ENCODE measurements at regions not wholly inside any gene's neighbourhood (a gene's known extent, or its start where the extent isn't known, plus 50 kb on each side); places are given as distances from the start of the nearest gene placed in this dataset.
A peak's percentile ranks its signal among the peaks of the same experiment; 100 is the strongest.

- no peak for DNase-seq (ENCODE audit: low read depth)
- H3K4me3 ChIP-seq (ENCODE audit: control insufficient read depth, low read depth, low read length) = no peak overlapping the region
- no peak for TF ChIP-seq CTCF (conservative IDR thresholded peaks at IDR 0.05; ENCODE audit: control insufficient read depth, insufficient read depth, low read depth, low read length)
Measured at GRCh38 chr2:104768694-104769093, 85.2 kb upstream of the POU3F3 start.

GRCh38 chr2:104769096-104769495, 84.8 kb upstream of the POU3F3 start:
- H3K4me3 ChIP-seq (ENCODE audit: control insufficient read depth, low read depth, low read length) = no peak overlapping the region
- peak; percentile 49 for DNase-seq (ENCODE audit: low read depth)
- TF ChIP-seq CTCF (conservative IDR thresholded peaks at IDR 0.05; ENCODE audit: control insufficient read depth, insufficient read depth, low read depth, low read length) = no peak

- no peak for DNase-seq (ENCODE audit: low read depth)
- H3K4me3 ChIP-seq (ENCODE audit: control insufficient read depth, low read depth, low read length) = no peak overlapping the region
- no peak for TF ChIP-seq CTCF (conservative IDR thresholded peaks at IDR 0.05; ENCODE audit: control insufficient read depth, insufficient read depth, low read depth, low read length)
Measured at GRCh38 chr2:104772996-104773395, 80.9 kb upstream of the POU3F3 start.

GRCh38 chr2:104774631-104775030, 79.3 kb upstream of the POU3F3 start:
- no peak for TF ChIP-seq CTCF (conservative IDR thresholded peaks at IDR 0.05; ENCODE audit: control insufficient read depth, insufficient read depth, low read depth, low read length)
- no peak overlapping the region for H3K4me3 ChIP-seq (ENCODE audit: control insufficient read depth, low read depth, low read length)
- DNase-seq (ENCODE audit: low read depth) = no peak

GRCh38 chr2:104777721-104778120, 76.2 kb upstream of the POU3F3 start:
- no peak for DNase-seq (ENCODE audit: low read depth)
- TF ChIP-seq CTCF (conservative IDR thresholded peaks at IDR 0.05; ENCODE audit: control insufficient read depth, insufficient read depth, low read depth, low read length) = no peak
- H3K4me3 ChIP-seq (ENCODE audit: control insufficient read depth, low read depth, low read length) = no peak overlapping the region

- no peak for TF ChIP-seq CTCF (conservative IDR thresholded peaks at IDR 0.05; ENCODE audit: control insufficient read depth, insufficient read depth, low read depth, low read length)
- H3K4me3 ChIP-seq (ENCODE audit: control insufficient read depth, low read depth, low read length) = no peak overlapping the region
- no peak for DNase-seq (ENCODE audit: low read depth)
Measured at GRCh38 chr2:104781151-104781550, 72.8 kb upstream of the POU3F3 start.

GRCh38 chr2:104784264-104784663, 69.7 kb upstream of the POU3F3 start:
- H3K4me3 ChIP-seq (ENCODE audit: control insufficient read depth, low read depth, low read length) = no peak overlapping the region
- no peak for DNase-seq (ENCODE audit: low read depth)
- no peak for TF ChIP-seq CTCF (conservative IDR thresholded peaks at IDR 0.05; ENCODE audit: control insufficient read depth, insufficient read depth, low read depth, low read length)
